GM21360 (cell line): ENCODE measurements at regions not wholly inside any gene's neighbourhood (a gene's known extent, or its start where the extent isn't known, plus 50 kb on each side); places are given as distances from the start of the nearest gene placed in this dataset.

Experiments used
- ATAC-seq: cut with Tn5 transposase; IDR thresholded peaks from one replicate; pipeline ENCODE4 v1.9.1; 2021; ENCODE audit warnings: mild to moderate bottlenecking, moderate library complexity; ENCODE audit not compliant: unreplicated experiment

DNA sequence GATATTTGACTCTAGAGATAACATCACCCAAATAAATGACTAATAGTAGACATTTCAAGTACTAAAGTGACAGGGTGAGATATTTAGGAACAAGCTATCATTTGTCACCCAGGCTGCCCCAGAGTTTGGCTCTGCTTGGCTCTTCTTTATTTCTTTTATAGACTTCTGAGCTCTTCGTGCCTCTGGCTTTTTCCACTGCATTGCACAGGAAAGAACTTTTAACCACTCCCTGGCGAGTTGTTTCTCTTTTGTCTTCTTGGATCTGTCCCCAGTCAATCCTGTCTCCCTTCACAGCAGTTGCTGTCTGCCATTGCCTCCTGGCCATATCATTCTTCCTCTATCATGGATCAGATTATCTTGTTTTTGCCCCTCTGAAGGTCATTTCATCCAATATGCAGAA is 339.2 kb upstream of the DCBLD2 start:
- ATAC-seq = no peak

DNA sequence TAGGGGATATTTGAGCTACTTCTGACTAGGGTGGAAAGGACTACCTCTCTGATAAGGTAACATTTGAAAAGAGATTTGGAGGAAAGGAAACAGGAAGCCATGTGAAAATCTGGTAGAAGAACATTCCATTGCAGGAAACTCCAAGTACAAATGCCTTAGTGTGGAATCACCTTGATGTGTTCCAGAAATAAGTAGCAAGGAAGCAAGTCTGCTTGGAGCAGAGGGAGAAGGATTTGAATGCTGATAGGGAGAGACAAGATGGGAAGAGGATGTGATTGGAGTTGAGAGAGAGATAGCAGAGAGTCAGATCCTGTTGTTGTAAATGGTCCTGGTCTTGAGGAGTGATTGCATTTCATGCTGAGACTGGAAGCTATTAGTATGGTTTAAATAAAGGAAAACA is 335.1 kb upstream of the DCBLD2 start:
- ATAC-seq = no peak

DNA sequence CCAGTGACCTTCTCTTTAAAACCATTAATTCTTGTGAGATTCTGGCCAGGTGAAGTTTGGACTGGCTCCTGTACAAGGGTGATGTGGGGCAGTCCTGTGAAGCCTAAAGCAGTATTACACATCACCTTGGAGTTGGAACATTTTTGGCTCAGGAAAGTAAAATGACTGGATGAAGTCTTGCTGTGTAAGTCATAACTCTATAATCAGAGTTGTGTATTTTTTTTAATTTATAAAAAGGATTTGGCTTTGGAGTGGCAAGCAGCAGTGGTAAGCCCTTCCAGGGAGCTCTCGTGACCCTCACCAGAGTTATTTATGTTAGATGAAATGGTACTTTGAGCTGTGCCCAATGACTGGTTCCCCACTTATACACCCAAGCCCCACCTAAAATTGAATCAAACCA is 331.2 kb upstream of the DCBLD2 start:
- no peak for ATAC-seq

DNA sequence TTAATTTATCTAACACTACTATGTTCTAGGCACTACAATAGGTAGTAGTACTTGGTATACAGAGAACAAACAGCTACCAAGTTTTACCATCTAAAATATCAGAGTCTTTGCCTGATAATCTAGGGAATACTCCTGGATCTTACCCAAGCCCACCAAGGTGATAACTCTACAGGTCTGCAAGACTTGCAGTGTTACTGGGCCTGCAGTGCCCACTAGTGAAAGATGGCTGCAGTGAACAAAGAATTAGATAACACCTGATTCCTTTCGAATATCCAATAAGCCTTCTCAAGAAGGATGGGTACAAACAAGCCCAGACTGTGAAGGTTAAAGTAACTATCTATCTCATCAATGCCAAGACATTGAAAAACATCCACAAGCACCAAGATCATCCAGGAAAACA is 317.0 kb upstream of the DCBLD2 start:
- ATAC-seq = no peak

DNA sequence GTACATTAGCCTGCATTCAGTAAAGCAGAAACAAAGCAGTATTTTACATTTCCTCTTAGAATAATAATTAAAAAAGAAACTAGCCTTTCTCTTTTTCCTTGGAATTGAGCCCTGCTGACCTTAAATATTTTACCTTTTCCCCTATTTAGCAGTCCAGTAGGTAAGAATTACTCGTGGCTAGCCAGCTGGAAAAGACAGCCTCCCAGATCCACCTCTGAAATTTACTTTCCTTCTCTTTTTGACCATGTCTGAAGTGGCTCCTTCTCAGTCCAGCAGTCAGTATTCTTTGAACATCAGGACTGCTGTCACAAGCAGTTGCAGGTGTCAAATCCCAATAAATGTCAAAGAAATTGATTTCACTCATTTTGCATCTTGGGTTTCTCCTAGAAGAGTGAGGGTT is 311.5 kb upstream of the DCBLD2 start:
- ATAC-seq = no peak

DNA sequence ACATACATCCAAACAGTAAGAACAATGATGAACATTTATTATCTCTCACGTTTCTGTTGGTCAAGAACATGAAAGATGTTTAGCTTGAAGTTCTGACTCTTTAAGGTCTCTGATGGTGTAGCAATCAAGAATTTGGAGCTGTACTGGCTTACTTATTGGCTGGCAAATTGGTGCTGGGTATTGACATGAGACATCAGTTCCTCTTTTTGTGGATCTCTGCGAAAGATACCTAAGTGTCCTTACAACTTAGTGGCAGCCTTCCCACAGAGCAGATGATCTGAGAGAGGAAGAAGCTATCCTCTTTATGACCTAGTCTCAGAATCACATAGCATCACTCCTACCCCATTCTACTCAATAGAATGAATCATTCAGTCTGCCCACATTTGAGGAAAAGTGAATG is 309.8 kb upstream of the DCBLD2 start:
- ATAC-seq = no peak

DNA sequence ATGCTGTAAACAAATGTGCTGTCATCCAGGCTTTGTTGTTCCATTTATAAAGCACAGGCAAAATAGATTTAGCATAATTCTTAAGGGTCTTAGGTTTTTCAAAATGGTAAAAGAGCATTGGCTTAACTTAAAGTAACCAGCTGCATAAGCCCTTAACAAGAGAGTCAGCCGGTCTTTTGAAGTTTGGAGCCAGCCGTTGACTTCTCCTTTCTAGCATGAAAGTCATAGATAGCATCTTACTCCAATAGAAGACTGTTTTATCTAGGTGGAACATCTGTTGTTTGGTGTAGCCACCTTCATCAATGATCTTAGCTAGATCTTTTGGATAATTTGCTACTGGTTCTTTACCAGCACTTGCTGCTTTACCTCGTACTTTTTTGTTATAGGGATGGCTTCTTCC is 297.5 kb upstream of the DCBLD2 start:
- no peak for ATAC-seq

DNA sequence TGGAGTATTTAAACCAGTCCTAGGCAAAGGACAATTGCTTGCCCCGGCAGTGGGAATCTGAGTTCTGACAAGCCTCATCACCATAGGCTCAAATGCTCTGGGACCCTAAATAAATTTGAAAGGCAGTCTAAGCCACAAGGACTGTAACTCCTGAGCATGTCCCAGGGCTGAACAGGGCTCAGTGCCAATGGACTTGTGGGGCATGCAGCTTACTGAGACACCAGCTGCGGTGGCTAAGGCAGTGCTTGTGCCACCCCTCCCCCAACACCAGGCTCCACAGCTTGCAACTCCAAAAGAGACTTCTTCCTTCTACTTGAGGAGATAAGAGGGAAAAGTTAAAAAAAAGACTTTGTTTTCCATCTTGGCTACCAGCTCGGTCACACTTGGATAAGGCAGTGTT is 289.7 kb upstream of the DCBLD2 start:
- no peak for ATAC-seq

DNA sequence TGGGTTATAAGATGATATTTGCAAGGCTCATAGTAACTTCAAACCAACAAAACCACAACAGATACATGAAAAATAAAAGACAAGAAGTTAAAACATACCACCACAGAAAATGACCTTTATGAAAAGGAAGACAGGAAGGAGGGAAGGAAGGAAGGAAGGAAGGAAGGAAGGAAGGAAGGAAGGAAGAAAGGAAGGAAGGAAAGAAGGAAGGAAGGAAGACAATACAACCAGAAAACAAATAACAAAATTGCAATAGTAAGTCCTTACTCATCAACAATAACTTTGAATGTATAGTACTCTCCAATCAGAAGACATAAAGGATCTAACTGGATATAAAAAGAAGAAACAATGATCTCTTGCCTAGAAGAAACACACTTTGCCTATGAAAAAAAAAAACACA is 287.4 kb upstream of the DCBLD2 start:
- ATAC-seq = no peak

DNA sequence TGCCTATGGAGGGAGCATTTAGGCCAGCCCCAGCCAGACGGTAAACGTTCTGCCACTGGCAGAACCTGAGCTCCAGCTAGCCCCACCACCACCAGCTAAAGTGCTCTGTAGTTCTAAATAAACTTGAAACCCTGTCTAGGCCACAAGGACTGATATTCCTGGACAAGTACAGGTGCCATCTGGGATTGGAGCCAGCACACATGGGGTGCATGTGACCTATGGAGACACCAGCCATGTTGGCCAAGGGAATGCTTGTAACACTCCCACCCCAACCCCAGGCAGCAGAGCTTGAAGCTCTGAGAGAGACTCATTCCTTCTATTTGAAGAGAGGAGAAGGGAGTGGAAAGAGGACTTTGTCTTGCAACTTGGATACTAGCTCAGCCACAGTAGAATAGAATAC is 284.5 kb upstream of the DCBLD2 start:
- no peak for ATAC-seq

DNA sequence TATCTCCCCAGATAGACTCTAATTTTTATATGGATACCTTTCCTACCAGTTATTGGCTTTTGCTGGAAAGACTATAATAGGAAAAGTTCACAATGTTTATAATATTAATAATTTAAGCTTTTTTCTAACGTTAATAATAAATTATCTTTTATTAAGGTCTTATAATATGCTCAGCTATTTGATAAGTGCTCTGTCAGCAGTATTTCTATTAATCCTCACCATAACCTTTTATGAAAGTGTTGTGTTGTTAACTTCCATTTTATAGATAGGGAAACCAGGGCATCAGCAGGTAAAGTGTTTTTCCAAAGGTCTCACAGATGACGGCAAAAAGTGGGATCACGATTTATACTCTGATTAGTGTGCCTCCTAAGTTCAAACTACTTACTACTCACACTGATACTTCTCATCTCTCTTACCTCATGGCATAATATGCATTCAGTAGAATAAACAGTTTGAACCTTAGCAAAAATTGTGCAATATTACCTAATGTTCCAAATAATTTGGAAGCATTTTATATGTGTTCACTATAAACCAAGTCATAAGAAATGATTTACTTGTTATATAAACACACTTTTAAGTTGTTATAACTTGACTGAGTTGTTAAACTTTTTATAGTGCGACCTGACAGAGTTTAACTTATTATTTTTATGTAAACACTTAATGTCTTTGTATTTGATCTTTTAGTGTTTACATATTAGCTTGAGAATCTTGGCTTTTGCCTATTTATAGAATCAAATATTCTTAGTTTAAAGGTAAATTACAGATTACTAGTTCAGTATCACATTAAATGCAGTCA is 274.9 kb upstream of the DCBLD2 start:
- no peak for ATAC-seq

DNA sequence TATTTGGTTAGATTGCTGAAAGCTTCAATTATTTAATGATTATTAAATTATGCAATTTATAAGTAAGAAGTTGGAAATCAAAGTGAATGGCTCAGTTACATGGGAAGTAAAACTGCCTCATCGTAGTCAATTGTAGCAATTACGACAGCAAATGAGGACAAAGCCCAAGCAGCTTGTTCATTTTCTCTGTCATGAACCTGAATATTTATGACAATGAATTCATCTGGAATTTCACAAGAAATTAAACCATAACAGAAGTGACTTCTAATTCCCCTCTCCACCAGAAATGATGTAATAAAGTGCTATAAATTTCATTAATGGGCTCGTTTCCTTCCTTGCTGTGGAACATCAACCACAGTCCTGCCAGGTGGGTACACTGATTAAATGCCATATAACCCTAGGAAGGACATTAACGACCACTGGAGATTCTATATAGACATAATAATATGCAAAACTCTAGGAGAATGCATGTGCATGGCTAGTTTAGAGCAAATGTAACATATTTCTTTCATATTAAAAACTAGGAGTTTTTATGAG is 273.8 kb upstream of the DCBLD2 start:
- no peak for ATAC-seq

DNA sequence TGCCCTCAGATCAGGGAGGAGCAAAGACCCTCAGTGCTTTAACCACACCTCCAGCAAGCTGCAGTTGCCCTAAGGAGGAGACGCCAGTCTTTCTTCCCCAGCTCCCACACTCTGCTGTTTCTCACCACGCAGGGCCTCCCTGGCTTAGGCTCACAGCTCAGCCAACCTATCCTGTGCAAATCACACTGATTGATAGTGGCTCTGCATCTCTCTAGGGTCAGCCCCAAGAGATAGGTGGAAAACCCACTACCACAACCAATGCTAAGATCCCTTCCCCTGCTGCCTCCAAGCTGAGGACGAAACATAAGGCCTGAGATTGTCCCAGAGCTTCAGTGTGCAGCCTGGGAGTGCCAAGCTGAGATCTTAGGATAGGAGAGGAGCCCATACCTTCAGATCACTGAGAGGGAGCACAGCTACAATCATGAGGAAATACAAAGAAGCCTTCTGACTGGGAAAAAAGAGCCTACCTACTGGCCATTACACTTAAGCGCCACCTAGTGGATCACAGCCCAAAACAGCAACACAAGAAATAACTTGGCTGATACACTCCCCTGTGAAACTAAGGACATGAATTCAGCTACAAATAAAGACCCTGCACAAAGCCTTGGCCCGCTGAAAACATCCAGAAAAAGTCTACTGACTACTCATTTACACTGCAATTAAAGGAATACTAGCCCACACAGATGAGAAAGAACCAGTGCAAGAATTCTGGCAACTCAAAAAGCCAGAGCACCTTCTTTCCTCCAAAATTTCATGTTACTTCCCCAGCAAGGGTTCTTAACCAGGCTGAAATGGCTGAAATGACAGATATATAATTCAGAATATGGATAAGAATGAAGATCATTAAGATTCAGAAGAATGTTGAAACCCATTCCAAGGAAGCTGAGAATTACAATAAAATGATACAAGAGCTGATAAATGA is 271.5 kb upstream of the DCBLD2 start:
- peak; percentile 62 for ATAC-seq

DNA sequence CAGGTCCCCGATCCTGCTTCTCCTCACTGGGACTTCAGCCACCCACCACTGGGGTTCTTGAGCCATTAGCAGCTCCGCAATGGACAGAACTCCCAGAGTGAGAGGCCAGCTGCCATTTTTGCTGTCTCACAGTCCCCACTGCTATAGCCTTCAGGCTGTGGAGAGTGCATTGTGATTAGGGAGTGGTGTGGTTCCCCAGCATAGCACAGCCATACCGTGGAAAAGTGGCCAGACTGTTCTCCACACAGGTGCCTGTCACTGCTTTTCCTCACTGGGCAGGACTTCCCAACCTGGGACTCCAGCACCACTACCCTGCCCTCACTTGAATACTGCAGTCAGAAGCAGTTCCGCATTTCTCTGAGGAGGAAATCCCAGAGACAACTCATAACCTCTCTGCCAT is 270.3 kb upstream of the DCBLD2 start:
- no peak for ATAC-seq

DNA sequence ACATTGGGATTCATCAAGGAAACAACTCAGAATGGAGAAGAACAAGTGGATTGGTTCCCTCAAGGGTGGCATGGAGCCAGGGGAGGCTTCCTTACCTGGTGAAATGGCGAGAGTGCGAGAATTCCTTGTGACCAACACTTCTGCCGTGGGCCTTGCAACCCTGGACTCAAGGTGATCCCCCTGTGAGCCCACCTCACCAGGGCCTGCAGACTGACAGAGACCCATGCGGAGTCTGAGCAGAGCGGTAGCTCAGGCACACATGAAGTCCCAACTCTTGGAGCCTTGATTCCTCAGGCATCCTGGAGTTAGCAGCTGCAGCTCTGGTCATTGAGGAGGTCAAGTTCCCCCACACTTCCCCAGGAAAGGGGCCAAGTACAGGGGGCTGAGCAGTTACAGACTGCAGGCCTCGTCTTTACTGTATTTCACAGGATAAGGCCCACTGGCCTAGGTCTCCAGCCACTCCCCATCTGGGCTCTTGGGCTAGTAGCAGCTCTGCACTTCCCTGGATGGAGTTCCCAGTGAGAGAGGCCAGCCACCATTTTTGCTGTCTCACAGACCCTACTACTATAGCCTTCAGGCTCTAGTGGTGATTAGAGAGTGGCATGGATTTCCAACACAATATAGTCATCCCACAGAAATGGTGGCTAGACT is 269.5 kb upstream of the DCBLD2 start:
- ATAC-seq = no peak

DNA sequence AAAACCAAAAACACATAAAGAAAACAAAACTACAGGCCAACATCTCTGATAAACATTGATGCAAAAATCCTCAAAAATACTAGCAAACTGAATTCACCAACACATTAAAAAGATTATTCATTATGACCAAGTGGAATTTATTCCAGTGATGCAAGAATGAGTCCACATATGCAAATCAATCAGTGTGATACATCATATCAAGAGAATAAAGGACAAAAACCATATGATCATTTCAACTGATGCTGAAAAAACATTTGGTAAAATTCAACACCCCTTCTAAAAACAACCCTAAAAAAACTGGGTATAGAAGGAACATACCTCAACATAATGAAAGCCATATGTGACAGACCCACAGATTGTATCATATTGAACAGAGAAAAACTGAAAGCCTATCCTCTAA is 265.6 kb upstream of the DCBLD2 start:
- no peak for ATAC-seq

DNA sequence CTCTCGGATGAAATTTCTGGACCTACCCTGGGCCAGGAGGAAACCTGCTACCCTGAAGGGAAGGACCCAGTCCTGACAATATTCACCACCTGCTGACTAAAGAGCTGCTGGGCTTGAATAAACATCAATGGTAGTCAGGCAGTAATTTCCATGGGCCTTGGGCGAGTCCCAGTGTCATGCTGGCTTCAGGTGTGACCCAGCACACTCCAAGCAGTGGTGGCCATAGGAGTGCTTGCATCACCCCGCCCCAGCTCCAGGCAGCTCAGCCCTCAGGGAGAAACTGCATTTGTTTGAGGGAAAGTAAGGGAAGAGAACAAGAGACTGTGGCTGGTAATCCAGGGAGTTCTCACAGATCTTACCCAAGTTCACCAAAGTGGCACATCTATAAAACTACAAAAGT is 261.8 kb upstream of the DCBLD2 start:
- ATAC-seq = no peak

DNA sequence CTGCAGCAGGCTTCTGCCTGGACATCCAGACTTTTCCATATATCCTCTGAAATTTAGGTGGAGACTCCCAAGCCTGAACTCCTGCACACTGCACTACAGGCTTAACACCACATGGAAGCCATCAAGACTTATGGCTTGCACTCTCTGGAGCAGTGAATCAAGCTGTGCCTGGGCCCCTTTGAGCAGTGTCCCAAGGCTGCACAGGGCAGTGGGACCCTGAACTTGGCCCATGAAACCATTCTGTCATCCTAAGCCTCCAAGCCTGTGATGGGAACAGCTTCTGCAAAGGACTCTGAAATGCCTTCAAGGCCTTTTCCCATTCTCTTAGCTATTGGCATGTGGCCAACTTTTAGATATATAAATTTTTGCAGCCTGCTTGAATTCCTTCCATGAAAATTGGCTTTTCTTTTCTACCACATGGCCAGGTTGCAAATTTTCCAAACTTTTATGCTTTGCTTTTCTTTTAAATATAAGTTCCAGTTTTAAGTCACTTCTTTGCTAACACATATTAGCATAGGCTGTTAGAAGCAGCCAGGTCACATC is 257.8 kb upstream of the DCBLD2 start:
- no peak for ATAC-seq

DNA sequence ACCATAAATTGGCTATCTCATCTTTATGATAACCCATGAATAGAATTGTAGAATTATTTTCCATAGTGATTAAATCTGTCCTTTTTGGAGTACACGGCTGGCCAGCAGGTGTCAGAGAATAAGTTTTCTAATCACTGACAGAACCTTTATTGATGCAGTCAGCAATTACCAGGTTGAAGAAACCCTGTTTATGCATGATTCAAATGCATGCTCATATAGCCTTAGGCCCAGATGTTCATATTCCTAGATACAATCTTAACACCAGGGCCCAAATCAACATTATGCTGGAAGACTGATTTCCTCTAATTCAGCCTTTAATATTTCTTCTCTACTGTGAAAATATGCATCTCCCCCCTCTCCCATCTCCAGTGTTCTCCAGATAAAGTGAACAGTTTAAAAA is 243.5 kb upstream of the DCBLD2 start:
- no peak for ATAC-seq

DNA sequence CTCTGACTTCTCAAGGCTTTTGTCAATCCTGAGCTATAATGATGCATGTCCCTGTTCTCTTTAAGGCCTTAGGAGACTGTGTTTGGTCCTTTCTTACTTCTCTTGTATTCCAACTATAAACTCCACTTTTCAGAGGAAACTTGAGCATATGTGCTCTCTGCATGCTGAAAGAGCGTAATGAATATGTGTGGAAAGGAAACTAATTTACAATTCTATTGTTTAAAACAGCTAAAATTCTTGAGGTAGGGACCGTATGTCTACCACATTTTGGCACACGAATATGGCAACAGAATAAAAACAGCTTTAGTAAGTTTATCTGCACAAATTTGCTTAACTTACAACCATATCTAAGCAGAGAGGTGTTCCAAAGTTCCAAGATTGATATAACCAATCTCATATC is 242.0 kb upstream of the DCBLD2 start:
- ATAC-seq = no peak

DNA sequence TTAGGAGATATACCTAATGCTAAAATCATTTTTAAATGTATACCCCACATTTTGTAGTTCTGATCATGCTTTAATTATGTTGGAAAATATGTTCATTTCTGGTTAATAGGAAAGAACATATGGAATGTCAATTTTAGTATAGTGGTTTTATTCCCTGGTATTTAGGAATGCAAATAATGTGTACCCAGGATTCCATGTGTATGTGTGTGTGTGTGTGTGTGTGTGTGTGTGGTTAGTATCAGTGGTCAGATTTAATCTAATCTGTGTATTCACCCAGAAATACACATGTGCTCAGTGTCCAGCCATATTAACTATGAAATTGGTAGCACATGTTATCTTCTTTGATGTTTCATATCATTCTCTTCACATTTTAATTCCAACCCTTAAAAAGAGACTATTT is 233.5 kb upstream of the DCBLD2 start:
- no peak for ATAC-seq
